Gastroesophageal sphincter (tissue), 4 donors: ENCODE measurements at regions not wholly inside any gene's neighbourhood (a gene's known extent, or its start where the extent isn't known, plus 50 kb on each side); places are given as distances from the start of the nearest gene placed in this dataset.

Experiments
- ATAC-seq: fragments of 150-250 bp; one replicate; pipeline ENCODE4 v1.9.1; 2016; ENCODE audit warnings: mild to moderate bottlenecking, moderate library complexity
- H3K27ac ChIP-seq, 4 donors: fragments of 200-600 bp; sonication (generic) in 3 of 4; 1 replicate in 3 of 4; 2 replicates in 1 of 4; pipeline ENCODE4 v1.5.1; 2016 to 2019
- H3K27me3 ChIP-seq: fragments of 200-600 bp; sonication (generic); one replicate; pipeline ENCODE4 v1.5.1; 2019
- H3K36me3 ChIP-seq, 2 donors: fragments of 200-600 bp; sonication (generic); one replicate each; pipeline ENCODE4 v1.5.1; 2019; ENCODE audit warnings: control low read depth in 1 of 2
- H3K4me1 ChIP-seq, 3 donors: fragments of 200-600 bp; sonication (generic); 1 replicate in 2 of 3; 2 replicates in 1 of 3; pipeline ENCODE4 v1.5.1; 2016 to 2019; ENCODE audit warnings: control low read depth in 2 of 3
- H3K4me3 ChIP-seq, 2 donors: fragments of 200-600 bp; sonication (generic); one replicate each; pipeline ENCODE4 v1.5.1; 2019; ENCODE audit warnings: mild to moderate bottlenecking in 1 of 2, moderate library complexity in 1 of 2
- H3K9me3 ChIP-seq, 3 donors: fragments of 200-600 bp; sonication (generic); one replicate each; pipeline ENCODE4 v1.5.1; 2017 to 2019; ENCODE audit warnings: control low read depth in 2 of 3
- CTCF ChIP-seq, 4 experiments: fragments of 200-600 bp in 2 of 4; fragments of 450-650 bp in 2 of 4; sonication (generic) in 1 of 4; IDR thresholded peaks; one replicate each; pipeline ENCODE4 v1.5.1; 2017 to 2019; ENCODE audit warnings: antibody characterized with exemption in 4 of 4, mild to moderate bottlenecking in 2 of 4, moderate library complexity in 2 of 4
- EP300 ChIP-seq: sonication (generic); formaldehyde crosslinking; IDR thresholded peaks from one replicate; pipeline ENCODE4 v1.6.1; 2017; ENCODE audit warnings: antibody characterized with exemption, mild to moderate bottlenecking
- POLR2A ChIP-seq, 2 donors: fragments of 450-650 bp; IDR thresholded peaks; one replicate each; pipeline ENCODE4 v1.6.1; 2017; ENCODE audit warnings: antibody characterized with exemption in 2 of 2, mild to moderate bottlenecking in 2 of 2, moderate library complexity in 1 of 2
- POLR2AphosphoS5 ChIP-seq: sonication (generic); formaldehyde crosslinking; IDR thresholded peaks from one replicate; pipeline ENCODE4 v1.6.1; 2017; ENCODE audit warnings: antibody characterized with exemption
- WGBS, 2 donors: methylation state at CpG; one replicate each; pipeline ENCODE4 v1.1.5; 2018; ENCODE audit warnings: low coverage in 1 of 2; 5-methylcytosine and 5-hydroxymethylcytosine counted together

- no peaks in the 10 kb centered on the region for H3K4me1 ChIP-seq
- no peak overlapping the region for H3K27ac ChIP-seq
- no peaks in the 10 kb centered on the region for H3K9me3 ChIP-seq
- ATAC-seq, result no peak
- no peaks in the 10 kb centered on the region for H3K27me3 ChIP-seq
- no peak overlapping the region for H3K4me3 ChIP-seq
- WGBS, 2 donors, result 76 to 80% methylated on average over 2 of the region's 2 CpGs
- H3K36me3 ChIP-seq, result no peaks in the 10 kb centered on the region
- no peak for TF ChIP-seq CTCF (IDR thresholded peaks at IDR 0.05)
Observed at GRCh38 chr9:22813529-22813928, 366.9 kb downstream of the DMRTA1 start.

GRCh38 chr9:22815246-22815645 is 368.6 kb downstream of the DMRTA1 start:
- 39 to 77% methylated on average over 3 of the region's 3 CpGs for WGBS, 2 donors
- Histone ChIP-seq H3K27me3 (no peaks in the 10 kb centered on the region), H3K27ac (no peak overlapping the region), H3K36me3 (no peaks in the 10 kb centered on the region), H3K4me1 (no peaks in the 10 kb centered on the region), H3K4me3 (no peak overlapping the region), H3K9me3 (no peaks in the 10 kb centered on the region)
- no peak for ATAC-seq
- TF ChIP-seq POLR2AphosphoS5 (no peak), CTCF (IDR thresholded peaks at IDR 0.05) (no peak), POLR2A (IDR thresholded peaks at IDR 0.05) (no peak), EP300 (no peak)

- Histone ChIP-seq H3K4me3 (no peak overlapping the region), H3K4me1 (no peaks in the 10 kb centered on the region), H3K27me3 (no peaks in the 10 kb centered on the region), H3K36me3 (no peaks in the 10 kb centered on the region), H3K27ac (no peak overlapping the region), H3K9me3 (no peaks in the 10 kb centered on the region)
- no peak for TF ChIP-seq POLR2AphosphoS5
- TF ChIP-seq EP300, result no peak
- TF ChIP-seq POLR2A (IDR thresholded peaks at IDR 0.05), result no peak
- no peak for TF ChIP-seq CTCF (IDR thresholded peaks at IDR 0.05)
- ATAC-seq, result no peak
Observed at GRCh38 chr9:22817181-22817580, 370.6 kb downstream of the DMRTA1 start.

- H3K9me3 ChIP-seq, result peaks cover 0 to 9% (median 0%) of the 10 kb centered on the region in 3 donors
- H3K36me3 ChIP-seq, result no peaks in the 10 kb centered on the region
- 57 to 77% methylated on average over 1 of the region's 1 CpG for WGBS, 2 donors
- ATAC-seq, result no peak
- H3K27me3 ChIP-seq, result no peaks in the 10 kb centered on the region
- H3K4me3 ChIP-seq, result no peak overlapping the region
- no peak for TF ChIP-seq POLR2AphosphoS5
- no peak for TF ChIP-seq EP300
- TF ChIP-seq CTCF (IDR thresholded peaks at IDR 0.05), result no peak
- TF ChIP-seq POLR2A (IDR thresholded peaks at IDR 0.05), result no peak
- H3K4me1 ChIP-seq, result no peaks in the 10 kb centered on the region
- H3K27ac ChIP-seq, result no peak overlapping the region
Observed at GRCh38 chr9:22829236-22829635, 382.6 kb downstream of the DMRTA1 start.

DNA sequence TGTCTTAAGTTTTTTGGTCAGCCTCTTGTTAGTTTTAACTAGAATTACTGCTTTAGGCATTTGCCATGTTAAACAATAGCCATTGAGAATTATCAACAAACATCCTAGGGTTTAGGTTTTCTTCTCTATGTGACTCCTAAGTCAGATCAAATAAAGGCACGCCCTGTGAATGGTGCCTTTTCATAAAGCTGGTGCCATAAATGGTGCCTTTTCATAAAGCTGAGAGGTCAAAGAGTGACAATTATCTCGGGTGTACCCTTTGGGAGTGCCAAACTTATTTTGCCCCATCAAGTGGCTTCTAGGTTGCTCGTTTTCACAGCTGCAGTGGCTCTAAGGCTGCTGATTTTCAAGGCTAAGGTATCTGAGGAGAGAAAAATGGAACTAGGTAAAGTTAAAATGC is 391.6 kb downstream of the DMRTA1 start:
- 48 to 54% methylated on average over 2 to 3 of the region's 3 CpGs for WGBS, 2 donors

More for the DNA sequence above, 391.6 kb downstream of the DMRTA1 start:
- no peaks in the 10 kb centered on the region for H3K36me3 ChIP-seq
- no peaks in the 10 kb centered on the region for H3K9me3 ChIP-seq
- H3K4me1 ChIP-seq, result no peaks in the 10 kb centered on the region
- no peak overlapping the region for H3K4me3 ChIP-seq
- ATAC-seq, result no peak
- no peaks in the 10 kb centered on the region for H3K27me3 ChIP-seq
- no peak for TF ChIP-seq POLR2A (IDR thresholded peaks at IDR 0.05)
- no peak for TF ChIP-seq CTCF (IDR thresholded peaks at IDR 0.05)
- no peak for TF ChIP-seq EP300
- no peak for TF ChIP-seq POLR2AphosphoS5
- H3K27ac ChIP-seq, result no peak overlapping the region
